ENCODE measurements at regions not wholly inside any gene's neighbourhood (a gene's known extent, or its start where the extent isn't known, plus 50 kb on each side); places are given as distances from the start of the nearest gene placed in this dataset.
"Not testable (repeated sequence)": the region's sequence is repeated elsewhere in the genome, so short reads cannot be mapped to it uniquely, and the experiment has no call there.

DNA sequence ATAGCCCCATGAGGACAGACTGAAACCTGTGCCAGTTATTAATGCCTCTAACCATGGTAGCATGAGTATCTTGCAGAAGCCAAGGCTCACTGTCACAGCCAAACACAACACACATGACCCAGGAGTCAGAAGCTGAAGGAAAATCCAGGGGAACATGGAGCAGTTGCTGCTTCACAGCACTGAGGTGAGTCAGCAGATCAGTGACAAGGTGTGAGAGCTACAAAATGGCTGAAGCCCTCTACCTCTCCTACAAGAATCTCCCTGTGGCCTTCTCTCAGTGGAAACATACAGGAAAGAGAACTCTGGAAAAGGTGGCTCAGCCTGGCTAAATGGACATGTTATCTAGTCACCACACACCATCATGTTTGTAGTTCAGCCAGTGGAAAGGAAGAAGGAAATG is 93.5 kb downstream of the NAB1 start:
- Histone ChIP-seq H3K27ac (ENCODE audit: low read depth in 1 of 2, low read length in 1 of 2) (no peak overlapping the region), H3K27me3 (ENCODE audit: control insufficient read depth in 2 of 2, insufficient read depth in 1 of 2, low read length in 1 of 2) (no peaks in the 10 kb centered on the region), H3K9me3 (ENCODE audit: control insufficient read depth in 2 of 2, insufficient read depth in 1 of 2, low read length in 1 of 2) (no peaks in the 10 kb centered on the region), H3K4me1 (ENCODE audit: control insufficient read depth in 2 of 2, insufficient read depth in 2 of 2, low read length in 2 of 2) (no peaks in the 10 kb centered on the region), H3K36me3 (ENCODE audit: control insufficient read depth in 2 of 2, insufficient read depth in 2 of 2, low read length in 1 of 2) (no peaks in the 10 kb centered on the region), H3K4me3 (ENCODE audit: low read length in 2 of 2) (no peak overlapping the region)
- no peak for DNase-seq (ENCODE audit: low read depth in 6 of 9, low spot score in 9 of 9)

DNA sequence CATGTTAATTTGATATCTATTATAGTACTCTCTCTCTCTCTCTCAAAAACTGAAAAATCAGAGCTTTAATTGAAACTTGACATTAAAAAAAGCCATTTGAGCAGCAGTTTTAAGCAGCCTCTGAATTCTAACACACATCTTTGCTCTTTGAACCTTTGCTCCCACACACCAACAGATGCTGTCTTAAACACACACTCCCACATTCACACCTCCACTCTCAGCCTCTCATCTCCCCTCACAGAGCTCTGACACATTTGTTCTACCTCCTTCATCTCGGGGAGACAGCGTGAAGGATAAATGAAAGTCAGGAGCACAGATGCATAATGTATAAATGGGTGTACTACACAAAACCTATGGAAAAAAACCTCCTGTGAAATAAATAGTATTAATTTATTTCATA is 95.2 kb downstream of the NAB1 start:
- DNase-seq (ENCODE audit: low read depth in 6 of 9, low spot score in 9 of 9): no peak
- H3K4me1 ChIP-seq (ENCODE audit: control insufficient read depth in 2 of 2, insufficient read depth in 2 of 2, low read length in 2 of 2): no peaks in the 10 kb centered on the region
- H3K4me3 ChIP-seq (ENCODE audit: low read length in 2 of 2): no peak overlapping the region
- no peaks in the 10 kb centered on the region for H3K36me3 ChIP-seq (ENCODE audit: control insufficient read depth in 2 of 2, insufficient read depth in 2 of 2, low read length in 1 of 2)
- H3K27me3 ChIP-seq (ENCODE audit: control insufficient read depth in 2 of 2, insufficient read depth in 1 of 2, low read length in 1 of 2): no peaks in the 10 kb centered on the region
- WGBS: 86% methylated on average over 2 of the region's 2 CpGs
- H3K27ac ChIP-seq (ENCODE audit: low read depth in 1 of 2, low read length in 1 of 2): no peak overlapping the region
- H3K9me3 ChIP-seq (ENCODE audit: control insufficient read depth in 2 of 2, insufficient read depth in 1 of 2, low read length in 1 of 2): no peaks in the 10 kb centered on the region

DNA sequence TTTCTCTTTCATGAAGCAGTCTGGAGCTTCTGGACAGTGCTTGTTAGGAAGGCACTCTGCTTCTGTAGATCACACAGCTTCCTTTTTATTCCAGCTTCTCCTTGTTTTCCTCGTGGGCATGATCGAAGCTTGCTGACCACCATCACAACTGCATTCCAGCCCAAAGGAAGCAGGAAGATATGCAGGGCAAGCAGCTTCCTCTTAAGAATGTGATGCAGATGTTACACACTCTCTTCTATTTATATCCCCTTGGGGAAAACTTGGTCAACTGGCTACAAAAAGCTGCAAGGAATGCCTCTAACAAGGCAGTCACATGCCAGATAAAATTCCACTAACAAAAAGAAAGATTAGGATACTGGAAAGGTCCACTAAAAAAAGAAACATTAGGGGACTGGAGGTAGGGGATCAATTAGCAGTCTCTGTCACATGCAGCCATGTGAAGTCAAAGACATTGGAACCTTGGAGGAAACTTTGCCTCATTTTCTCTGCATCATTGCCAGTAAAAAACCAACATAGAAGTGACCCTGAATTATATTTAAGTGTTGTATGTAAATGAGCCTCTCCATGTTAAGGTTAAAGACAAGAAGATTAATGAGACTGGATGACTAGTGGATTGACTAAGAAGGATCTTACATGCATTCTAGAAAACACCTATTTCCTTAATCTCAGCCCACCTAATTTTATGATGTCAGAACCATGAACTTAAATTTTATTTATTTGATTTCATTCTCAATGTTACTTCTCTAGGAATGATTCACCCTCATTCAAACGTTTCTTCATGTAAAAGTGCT is 98.3 kb downstream of the NAB1 start:
- no peaks in the 10 kb centered on the region for H3K36me3 ChIP-seq (ENCODE audit: control insufficient read depth in 2 of 2, insufficient read depth in 2 of 2, low read length in 1 of 2)
- 43% methylated on average over 3 of the region's 3 CpGs for WGBS

DNA sequence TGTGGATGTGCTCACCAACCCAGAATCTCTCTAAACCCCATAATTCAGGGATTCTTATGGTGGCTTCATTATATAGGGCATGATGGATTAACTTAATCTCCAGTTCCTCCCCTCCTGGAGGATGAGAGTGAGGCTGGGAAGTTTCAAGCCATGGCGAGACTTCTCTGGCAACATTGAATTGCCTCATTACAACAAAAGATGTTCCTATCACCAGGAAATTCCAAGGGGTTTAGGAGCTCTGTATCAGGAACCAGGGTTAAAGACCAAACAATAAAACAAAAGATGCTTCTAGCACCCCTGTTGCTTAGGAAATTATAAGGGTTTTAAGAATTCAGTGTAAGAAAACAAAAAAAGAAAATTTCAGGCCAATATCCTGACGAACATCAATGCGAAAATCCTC is 100.1 kb downstream of the NAB1 start:
- over 99% methylated on average over 3 of the region's 3 CpGs for WGBS
- no peaks in the 10 kb centered on the region for H3K4me1 ChIP-seq (ENCODE audit: control insufficient read depth in 2 of 2, insufficient read depth in 2 of 2, low read length in 2 of 2)
- H3K9me3 ChIP-seq (ENCODE audit: control insufficient read depth in 2 of 2, insufficient read depth in 1 of 2, low read length in 1 of 2): no peaks in the 10 kb centered on the region
- DNase-seq (ENCODE audit: low read depth in 6 of 9, low spot score in 9 of 9): no peak
- no peaks in the 10 kb centered on the region for H3K36me3 ChIP-seq (ENCODE audit: control insufficient read depth in 2 of 2, insufficient read depth in 2 of 2, low read length in 1 of 2)
- no peak overlapping the region for H3K27ac ChIP-seq (ENCODE audit: low read depth in 1 of 2, low read length in 1 of 2)
- no peak overlapping the region for H3K4me3 ChIP-seq (ENCODE audit: low read length in 2 of 2)
- no peaks in the 10 kb centered on the region for H3K27me3 ChIP-seq (ENCODE audit: control insufficient read depth in 2 of 2, insufficient read depth in 1 of 2, low read length in 1 of 2)

More for the DNA sequence above, 98.3 kb downstream of the NAB1 start:
- no peaks in the 10 kb centered on the region for H3K9me3 ChIP-seq (ENCODE audit: control insufficient read depth in 2 of 2, insufficient read depth in 1 of 2, low read length in 1 of 2)
- no peak for DNase-seq (ENCODE audit: low read depth in 6 of 9, low spot score in 9 of 9)
- H3K27ac ChIP-seq (ENCODE audit: low read depth in 1 of 2, low read length in 1 of 2): no peak overlapping the region
- H3K4me3 ChIP-seq (ENCODE audit: low read length in 2 of 2): no peak overlapping the region
- no peaks in the 10 kb centered on the region for H3K27me3 ChIP-seq (ENCODE audit: control insufficient read depth in 2 of 2, insufficient read depth in 1 of 2, low read length in 1 of 2)
- H3K4me1 ChIP-seq (ENCODE audit: control insufficient read depth in 2 of 2, insufficient read depth in 2 of 2, low read length in 2 of 2): no peaks in the 10 kb centered on the region

DNA sequence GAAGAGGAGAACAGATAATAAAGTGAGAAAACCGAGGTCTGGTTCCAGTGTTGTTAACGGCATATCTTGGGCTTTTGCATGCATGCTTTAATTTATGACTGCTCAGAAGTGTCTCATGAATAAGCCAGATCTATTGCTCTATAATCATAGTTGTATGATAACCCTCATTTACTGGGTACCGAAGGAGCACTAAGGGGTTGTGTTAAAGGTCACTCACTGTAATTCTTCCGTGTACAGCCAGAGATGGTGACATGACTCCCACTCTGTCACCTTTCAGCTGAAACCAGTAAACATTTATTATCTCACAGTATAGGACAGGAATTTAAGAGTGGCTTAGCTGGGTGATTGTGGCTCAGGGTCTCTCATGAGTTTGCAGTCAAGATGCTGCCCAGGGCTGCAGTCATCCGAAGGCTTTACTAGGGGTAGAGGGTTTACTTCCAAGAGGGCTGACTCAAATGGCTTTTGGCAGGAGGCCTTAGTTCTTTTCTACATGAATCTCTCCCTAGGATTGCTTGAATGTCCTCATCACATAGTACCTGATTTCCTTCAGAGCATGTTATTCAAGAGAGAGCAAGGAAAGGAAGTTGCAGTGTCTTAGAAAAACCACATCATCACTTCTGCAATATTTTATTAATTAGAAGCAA is 107.0 kb downstream of the NAB1 start:
- no peak overlapping the region for H3K27ac ChIP-seq (ENCODE audit: low read depth in 1 of 2, low read length in 1 of 2)
- DNase-seq (ENCODE audit: low read depth in 6 of 9, low spot score in 9 of 9): no peak
- no peaks in the 10 kb centered on the region for H3K36me3 ChIP-seq (ENCODE audit: control insufficient read depth in 2 of 2, insufficient read depth in 2 of 2, low read length in 1 of 2)
- H3K4me3 ChIP-seq (ENCODE audit: low read length in 2 of 2): no peak overlapping the region
- H3K27me3 ChIP-seq (ENCODE audit: control insufficient read depth in 2 of 2, insufficient read depth in 1 of 2, low read length in 1 of 2): no peaks in the 10 kb centered on the region
- no peaks in the 10 kb centered on the region for H3K4me1 ChIP-seq (ENCODE audit: control insufficient read depth in 2 of 2, insufficient read depth in 2 of 2, low read length in 2 of 2)
- no peaks in the 10 kb centered on the region for H3K9me3 ChIP-seq (ENCODE audit: control insufficient read depth in 2 of 2, insufficient read depth in 1 of 2, low read length in 1 of 2)
- 95% methylated on average over 5 of the region's 5 CpGs for WGBS

DNA sequence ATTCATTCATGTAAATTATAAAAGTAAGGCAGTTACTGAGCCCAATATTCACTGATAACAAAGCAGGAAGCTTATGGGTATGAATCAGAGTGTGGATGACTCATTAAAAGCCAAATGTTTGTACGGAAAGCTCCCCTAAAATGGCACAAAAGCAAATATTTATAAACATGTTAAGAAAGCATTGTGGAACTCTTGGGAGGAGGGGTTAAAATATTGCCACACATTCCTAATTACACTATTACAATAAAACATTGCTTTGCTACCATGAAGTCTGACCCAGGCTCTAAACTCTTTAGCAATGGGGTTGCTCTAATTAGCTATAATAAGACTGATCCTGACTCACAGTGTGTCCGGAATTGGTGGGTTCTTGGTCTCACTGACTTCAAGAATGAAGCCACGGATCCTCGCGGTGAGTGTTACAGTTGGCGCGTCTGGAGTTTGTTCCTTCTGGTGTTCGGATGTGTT is 110.9 kb downstream of the NAB1 start:
- Histone ChIP-seq H3K27ac (ENCODE audit: low read depth in 1 of 2, low read length in 1 of 2) (no peak overlapping the region), H3K36me3 (ENCODE audit: control insufficient read depth in 2 of 2, insufficient read depth in 2 of 2, low read length in 1 of 2) (no peaks in the 10 kb centered on the region), H3K4me3 (ENCODE audit: low read length in 2 of 2) (no peak overlapping the region), H3K9me3 (ENCODE audit: control insufficient read depth in 2 of 2, insufficient read depth in 1 of 2, low read length in 1 of 2) (no peaks in the 10 kb centered on the region), H3K4me1 (ENCODE audit: control insufficient read depth in 2 of 2, insufficient read depth in 2 of 2, low read length in 2 of 2) (no peaks in the 10 kb centered on the region), H3K27me3 (ENCODE audit: control insufficient read depth in 2 of 2, insufficient read depth in 1 of 2, low read length in 1 of 2) (no peaks in the 10 kb centered on the region)
- no peak for DNase-seq (ENCODE audit: low read depth in 6 of 9, low spot score in 9 of 9)
- 98% methylated on average over 8 of the region's 8 CpGs for WGBS

DNA sequence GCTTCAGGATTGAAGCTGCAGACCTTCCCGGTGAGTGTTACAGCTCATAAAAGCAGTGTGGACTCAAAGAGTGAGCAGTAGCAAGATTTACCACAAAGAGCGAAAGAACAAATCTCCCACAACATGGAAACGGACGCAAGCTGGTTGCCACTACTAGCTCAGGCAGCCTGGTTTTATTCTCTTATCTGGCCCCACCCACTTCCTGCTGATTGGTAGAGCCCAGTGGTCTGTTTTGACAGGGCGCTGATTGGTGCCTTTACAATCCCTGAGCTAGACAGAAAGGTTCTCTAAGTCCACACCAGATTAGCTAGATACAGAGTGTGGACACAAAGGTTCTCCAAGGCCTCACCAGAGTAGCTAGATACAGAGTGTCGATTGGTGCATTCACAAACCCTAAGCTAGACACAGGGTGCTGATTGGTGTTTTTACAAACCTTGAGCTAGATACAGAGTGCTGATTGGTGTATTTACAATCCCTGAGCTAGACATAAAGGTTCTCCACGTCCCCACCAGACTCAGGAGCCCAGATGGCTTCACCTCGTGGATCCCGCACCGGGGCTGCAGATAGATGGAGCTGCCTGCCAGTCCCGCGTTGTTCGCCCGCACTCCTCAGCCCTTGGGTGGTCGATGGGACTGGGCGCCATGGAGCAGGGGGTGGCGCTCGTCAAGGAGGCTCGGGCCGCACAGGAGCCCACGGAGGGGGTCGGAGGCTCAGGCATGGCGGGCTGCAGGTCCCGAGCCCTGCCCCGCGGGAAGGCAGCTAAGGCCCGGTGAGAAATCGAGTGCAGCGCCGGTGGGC is 111.7 kb downstream of the NAB1 start:
- H3K27me3 ChIP-seq (ENCODE audit: control insufficient read depth in 2 of 2, insufficient read depth in 1 of 2, low read length in 1 of 2); H3K36me3 ChIP-seq (ENCODE audit: control insufficient read depth in 2 of 2, insufficient read depth in 2 of 2, low read length in 1 of 2); H3K4me1 ChIP-seq (ENCODE audit: control insufficient read depth in 2 of 2, insufficient read depth in 2 of 2, low read length in 2 of 2); DNase-seq (ENCODE audit: low read depth in 6 of 9, low spot score in 9 of 9); H3K4me3 ChIP-seq (ENCODE audit: low read length in 2 of 2); H3K27ac ChIP-seq (ENCODE audit: low read depth in 1 of 2, low read length in 1 of 2); H3K9me3 ChIP-seq (ENCODE audit: control insufficient read depth in 2 of 2, insufficient read depth in 1 of 2, low read length in 1 of 2): not testable (repeated sequence)
- 68% methylated on average over 30 of the region's 30 CpGs for WGBS

DNA sequence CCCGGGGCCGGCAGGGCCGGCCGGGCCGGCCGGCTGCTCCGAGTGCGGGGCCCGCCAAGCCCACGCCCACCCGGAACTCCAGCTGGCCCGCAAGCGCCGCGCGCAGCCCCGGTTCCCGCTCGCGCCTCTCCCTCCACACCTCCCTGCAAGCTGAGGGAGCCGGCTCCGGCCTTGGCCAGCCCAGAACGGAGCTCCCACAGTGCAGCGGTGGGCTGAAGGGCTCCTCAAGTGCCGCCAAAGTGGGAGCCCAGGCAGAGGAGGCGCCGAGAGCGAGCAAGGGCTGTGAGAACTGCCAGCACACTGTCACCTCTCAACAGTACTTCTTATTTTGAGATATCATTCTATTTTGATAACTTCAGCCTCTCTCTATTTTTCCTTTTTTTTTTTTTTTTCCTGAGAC is 112.3 kb downstream of the NAB1 start:
- not testable (repeated sequence) for H3K27ac ChIP-seq (ENCODE audit: low read depth in 1 of 2, low read length in 1 of 2); H3K4me1 ChIP-seq (ENCODE audit: control insufficient read depth in 2 of 2, insufficient read depth in 2 of 2, low read length in 2 of 2); H3K4me3 ChIP-seq (ENCODE audit: low read length in 2 of 2); H3K27me3 ChIP-seq (ENCODE audit: control insufficient read depth in 2 of 2, insufficient read depth in 1 of 2, low read length in 1 of 2); DNase-seq (ENCODE audit: low read depth in 6 of 9, low spot score in 9 of 9); H3K9me3 ChIP-seq (ENCODE audit: control insufficient read depth in 2 of 2, insufficient read depth in 1 of 2, low read length in 1 of 2); H3K36me3 ChIP-seq (ENCODE audit: control insufficient read depth in 2 of 2, insufficient read depth in 2 of 2, low read length in 1 of 2)
- 36% methylated on average over 25 of the region's 28 CpGs for WGBS

DNA sequence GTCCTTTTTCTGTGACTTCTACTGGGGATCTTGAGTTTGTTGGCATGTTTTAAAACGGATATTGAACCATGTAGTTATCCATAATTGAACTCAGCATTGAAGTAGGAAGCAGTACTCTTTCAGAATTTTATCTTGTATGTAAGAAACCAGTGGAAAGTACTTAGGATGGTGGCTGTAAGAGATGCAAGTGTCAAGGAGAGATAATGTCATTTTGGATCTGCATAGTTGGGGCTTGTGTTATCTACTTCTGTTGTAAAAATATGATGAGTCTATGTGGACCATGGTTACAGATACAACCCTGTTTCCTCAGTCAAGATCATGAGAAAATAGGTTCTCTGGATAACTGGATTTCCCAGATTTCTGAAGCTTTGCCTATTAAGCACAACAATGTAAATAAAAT is 113.7 kb downstream of the NAB1 start:
- no peak for DNase-seq (ENCODE audit: low read depth in 6 of 9, low spot score in 9 of 9)
- 100% methylated on average over 1 of the region's 1 CpG for WGBS
- no peaks in the 10 kb centered on the region for H3K4me1 ChIP-seq (ENCODE audit: control insufficient read depth in 2 of 2, insufficient read depth in 2 of 2, low read length in 2 of 2)
- H3K36me3 ChIP-seq (ENCODE audit: control insufficient read depth in 2 of 2, insufficient read depth in 2 of 2, low read length in 1 of 2): no peaks in the 10 kb centered on the region
- H3K27ac ChIP-seq (ENCODE audit: low read depth in 1 of 2, low read length in 1 of 2): no peak overlapping the region
- no peaks in the 10 kb centered on the region for H3K27me3 ChIP-seq (ENCODE audit: control insufficient read depth in 2 of 2, insufficient read depth in 1 of 2, low read length in 1 of 2)
- no peak overlapping the region for H3K4me3 ChIP-seq (ENCODE audit: low read length in 2 of 2)
- no peaks in the 10 kb centered on the region for H3K9me3 ChIP-seq (ENCODE audit: control insufficient read depth in 2 of 2, insufficient read depth in 1 of 2, low read length in 1 of 2)

Data from thymus (tissue), 11 donors.